ENCODE measurements at regions not wholly inside any gene's neighbourhood (a gene's known extent, or its start where the extent isn't known, plus 50 kb on each side); places are given as distances from the start of the nearest gene placed in this dataset.
"Not testable (repeated sequence)": the region's sequence is repeated elsewhere in the genome, so short reads cannot be mapped to it uniquely, and the experiment has no call there.

DNA sequence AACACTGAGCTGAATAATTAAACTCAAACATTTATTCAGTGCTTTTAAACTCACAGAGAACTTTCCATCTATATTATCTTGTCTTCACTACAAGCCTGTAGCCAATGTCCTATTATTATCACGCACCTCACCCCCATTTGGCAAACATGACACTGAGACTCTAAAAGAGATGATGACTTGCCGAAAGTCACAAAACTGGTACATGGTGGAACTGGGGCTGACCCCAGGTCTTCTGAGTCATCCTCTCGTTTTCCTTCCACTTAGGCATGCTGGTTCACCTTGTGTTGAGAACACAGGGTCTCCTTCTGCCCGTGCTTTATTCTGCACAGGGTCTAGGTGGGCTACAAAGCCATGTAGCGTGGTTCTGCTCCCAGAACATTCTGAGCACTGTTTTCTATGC is 230.0 kb upstream of the MGAT5 start:
- DNase-seq (ENCODE audit: low read depth) = no peak

DNA sequence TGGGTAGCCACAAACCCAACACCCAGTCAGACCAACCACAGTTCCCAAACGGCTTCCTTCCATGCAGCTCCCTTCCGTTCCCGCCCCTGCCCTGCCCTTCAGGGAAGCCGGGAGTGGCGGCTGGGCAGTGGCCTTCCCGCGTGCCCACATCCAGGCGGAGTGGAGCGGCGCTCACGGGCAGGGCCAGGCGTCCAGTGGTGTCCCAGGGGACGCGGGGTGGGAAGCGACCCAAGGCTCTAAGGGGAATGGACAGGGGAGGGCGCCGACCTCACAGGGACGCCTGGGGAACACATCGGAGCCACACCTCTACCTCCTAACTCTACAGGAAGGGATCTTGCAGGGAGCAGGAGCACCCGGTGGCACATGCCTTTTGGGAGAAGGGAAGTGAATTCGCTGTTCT is 225.9 kb upstream of the MGAT5 start:
- no peak for DNase-seq (ENCODE audit: low read depth)

DNA sequence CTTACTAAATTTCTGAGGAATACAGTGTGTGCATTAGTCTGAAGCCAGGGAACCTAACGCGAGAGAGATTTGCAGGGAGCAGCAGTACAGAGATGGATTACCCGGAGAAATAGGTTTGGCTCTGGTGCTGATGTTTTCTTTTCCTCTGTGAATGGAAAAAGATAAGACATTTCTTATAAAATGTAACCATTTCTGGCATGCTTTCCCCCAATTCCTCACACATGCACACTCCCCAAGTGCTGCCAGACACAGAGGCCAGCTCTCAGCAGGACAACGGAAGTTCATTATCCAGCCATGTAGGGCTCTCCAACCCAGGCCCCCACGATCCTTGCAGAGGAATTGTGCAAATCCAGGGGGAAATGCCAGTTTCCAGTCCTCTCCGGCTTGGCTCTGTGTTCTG is 224.5 kb upstream of the MGAT5 start:
- DNase-seq (ENCODE audit: low read depth) = no peak

DNA sequence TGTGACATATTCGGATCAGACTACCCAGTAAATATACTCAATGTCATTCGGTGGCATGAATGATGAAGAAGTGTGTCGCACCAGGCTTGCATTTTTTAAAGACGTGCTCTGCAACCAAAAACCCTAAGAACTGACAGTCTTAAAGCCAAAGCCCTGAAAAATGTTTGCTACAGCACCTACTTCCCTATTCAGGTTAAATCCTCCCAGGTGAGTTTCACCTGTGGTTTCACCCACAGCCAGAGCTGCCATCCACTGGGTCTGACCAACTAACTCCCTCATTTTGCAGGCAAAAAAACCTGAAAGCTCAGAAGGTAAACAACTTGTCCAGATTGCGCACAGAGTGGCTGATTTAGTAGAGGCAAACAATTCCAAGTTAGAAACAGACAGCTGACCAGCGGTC is 222.3 kb upstream of the MGAT5 start:
- DNase-seq (ENCODE audit: low read depth) = no peak

DNA sequence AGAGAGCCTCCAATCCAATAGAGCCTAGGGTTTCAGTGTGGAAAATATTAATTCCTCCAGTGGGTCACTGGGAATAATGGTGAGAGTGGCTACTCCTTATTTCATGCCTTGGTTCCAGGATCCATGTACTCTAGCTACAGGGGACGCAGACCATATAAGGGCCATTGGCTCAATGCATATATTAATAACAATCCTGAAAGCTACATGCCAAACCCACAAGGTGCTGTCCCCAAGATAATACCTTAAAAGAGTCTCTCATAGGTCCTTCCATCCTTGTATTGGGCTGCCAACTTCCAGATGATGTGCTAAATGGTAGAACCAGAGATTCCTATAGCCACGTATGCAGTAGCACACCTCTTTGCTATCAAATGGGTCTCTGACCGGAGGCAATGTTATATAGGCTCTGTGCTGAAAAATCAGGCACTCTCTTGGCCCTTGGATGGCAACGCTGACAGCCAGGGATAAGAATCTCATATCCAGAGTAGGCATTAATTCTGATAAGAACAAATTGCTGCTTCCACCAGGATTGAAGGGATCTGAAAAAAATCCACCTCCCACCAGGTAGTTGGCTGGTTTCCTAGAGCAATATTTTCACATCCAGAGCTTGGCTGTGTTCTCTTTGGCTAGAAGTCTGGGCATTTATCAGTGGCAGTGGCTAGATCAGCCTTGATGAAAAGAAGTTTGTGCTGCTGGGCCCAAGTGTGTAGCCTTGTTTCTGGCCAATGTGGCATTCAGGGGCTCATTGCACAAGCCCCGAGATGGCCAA is 218.1 kb upstream of the MGAT5 start:
- no peak for DNase-seq (ENCODE audit: low read depth)

DNA sequence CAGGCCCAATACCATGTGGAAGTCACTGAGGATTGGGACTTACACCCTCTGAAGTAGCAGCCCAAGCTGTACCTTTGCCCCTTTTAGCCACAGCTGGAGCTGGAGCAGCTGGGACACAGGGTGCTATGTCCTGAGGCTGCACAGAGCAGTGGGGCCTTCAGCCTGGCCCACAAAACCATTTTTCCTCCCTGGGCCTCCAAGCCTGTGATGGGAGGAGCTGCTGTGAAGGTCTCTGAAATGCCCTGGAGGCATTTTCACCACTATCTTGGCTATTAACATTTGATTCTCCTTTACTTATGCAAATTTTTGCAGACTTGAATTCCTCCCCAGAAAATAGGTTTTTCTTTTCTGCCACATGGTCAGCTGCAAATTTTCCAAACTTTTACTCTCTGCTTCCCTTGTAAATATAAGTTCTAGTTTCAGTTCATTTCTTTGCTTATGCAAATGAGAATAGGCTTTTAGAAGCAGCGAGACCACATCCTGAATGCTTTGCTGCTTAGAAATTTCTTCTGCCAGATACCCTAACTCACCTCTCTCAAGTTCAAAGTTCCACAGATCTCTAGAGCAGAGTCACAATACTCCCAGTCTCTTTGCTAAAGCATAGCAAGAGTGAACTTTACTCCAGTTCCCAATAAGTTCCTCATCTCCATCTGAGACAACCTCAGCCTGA is 213.8 kb upstream of the MGAT5 start:
- DNase-seq (ENCODE audit: low read depth) = no peak

DNA sequence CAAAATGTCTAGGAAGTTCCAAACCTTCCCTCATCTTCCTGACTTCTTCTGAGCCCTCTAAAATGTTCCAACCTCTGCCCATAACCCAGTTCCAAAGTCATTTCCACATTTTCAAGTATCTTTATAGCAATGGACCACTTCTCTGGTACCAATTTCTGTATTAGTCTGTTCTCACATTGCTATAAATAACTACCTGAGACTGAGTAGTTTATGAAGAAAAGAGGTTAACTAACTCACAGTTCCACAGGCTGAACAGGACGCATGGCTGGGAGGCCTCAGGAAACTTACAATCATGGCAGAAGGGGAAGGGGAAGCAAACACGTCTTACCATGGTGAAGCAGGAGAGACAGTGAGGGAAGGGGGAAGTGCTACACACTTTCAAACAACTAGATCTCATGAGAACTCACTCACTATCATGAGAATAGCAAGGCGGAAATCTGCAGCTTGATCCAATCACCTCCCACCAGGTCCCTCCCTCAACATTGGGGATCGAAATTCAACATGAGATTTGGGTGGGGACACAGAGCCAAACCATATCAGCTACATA is 213.2 kb upstream of the MGAT5 start:
- DNase-seq (ENCODE audit: low read depth) = not testable (repeated sequence)

DNA sequence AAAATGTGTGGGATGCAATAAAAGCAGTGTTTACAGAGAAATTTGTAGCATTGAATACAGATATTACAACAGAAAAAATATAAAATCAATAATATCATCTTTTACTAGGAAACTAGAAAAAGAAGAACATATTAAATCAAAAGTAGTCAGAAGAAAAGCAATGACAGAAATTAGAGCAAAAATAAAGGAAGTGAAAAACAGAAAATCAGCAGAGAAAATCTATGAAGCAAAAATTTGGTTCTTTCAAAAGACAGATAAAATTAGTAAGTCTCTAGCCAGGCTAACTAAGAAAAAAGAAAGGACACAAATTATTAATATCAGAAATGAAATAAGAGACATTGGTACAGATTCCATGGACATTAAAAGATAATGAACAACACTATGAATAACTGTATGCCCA is 212.0 kb upstream of the MGAT5 start:
- DNase-seq (ENCODE audit: low read depth) = no peak

DNA sequence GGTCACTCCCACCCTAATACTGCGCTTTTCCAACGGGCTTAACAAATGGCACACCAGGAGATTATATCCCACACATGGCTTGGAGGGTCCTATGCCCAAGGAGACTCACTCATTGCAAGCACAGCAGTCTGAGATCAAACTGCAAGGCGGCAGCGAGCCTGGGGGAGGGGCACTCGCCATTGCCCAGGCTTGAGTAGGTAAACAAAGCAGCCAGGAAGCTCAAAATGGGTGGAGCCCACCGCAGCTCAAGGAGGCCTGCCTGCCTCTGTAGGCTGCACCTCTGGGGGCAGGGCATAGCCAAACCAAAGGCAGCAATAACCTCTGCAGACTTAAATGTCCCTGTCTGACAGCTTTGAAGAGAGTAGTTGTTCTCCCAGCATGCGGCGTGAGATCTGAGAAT is 210.8 kb upstream of the MGAT5 start:
- DNase-seq (ENCODE audit: low read depth) = not testable (repeated sequence)

DNA sequence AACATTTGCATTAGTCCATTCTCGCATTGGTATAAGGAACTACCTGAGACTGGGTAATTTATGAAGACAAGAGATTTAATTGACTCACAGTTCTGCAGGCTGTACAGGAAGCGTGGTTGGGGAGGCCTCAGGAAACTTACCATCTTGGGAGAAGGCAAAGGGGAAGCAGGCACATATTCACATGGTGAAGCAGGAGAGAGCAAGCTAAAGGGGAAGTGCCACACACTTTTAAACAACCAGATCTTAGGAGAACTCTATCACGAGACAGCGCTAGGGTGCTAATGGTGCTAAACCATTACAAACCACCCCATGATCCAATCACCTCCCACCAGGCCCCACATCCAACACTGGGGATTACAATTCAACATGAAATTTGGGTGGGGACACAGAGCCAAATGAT is 201.7 kb upstream of the MGAT5 start:
- DNase-seq (ENCODE audit: low read depth) = no peak

DNA sequence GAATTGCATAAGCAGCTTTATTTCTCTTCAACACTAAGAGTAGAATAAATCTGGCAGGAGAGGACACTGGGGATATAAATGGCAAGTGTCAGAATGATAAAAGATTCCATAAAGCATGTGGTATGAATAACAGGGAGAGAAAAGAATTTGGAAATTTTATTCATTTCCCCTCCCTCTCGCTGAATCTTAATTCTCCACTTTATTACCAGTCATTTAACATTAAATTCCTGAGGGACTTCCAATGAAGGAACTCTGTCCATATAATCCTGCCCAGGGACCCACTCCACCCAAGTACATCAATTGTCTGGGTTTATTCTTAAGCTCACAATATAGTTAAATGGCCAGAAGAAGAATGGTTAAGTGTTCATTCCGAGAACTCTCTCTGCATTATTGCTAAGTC is 197.7 kb upstream of the MGAT5 start:
- no peak for DNase-seq (ENCODE audit: low read depth)

DNA sequence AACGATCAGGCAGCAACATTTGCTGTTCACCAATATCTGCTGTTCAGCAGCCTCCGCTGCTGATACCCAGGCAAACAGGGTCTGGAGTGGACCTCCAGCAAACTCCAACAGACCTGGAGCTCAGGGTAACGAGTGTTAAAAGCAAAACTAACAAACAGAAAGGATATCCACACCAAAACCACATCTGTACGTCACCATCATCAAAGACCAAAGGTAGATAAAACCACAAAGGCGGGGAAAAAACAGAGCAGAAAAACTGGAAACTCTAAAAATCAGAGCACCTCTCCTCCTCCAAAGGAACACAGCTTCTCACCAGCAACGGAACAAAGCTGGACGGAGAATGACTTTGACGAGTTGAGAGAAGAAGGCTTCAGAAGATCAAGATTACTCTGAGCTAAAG is 192.8 kb upstream of the MGAT5 start:
- not testable (repeated sequence) for DNase-seq (ENCODE audit: low read depth)

DNA sequence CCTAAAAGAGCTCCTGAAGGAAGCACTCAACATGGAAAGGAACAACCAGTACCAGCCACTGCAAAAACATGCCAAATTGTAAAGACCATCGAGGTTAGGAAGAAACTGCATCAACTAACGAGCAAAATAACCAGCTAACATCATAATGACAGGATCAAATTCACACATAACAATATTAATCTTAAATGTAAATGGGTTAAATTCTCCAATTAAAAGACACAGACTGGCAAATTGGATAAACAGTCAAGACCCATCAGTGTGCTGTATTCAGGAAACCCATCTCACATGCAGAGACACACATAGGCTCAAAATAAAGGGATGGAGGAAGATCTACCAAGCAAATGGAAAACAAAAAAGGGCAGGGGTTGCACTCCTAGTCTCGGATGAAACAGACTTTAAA is 191.6 kb upstream of the MGAT5 start:
- DNase-seq (ENCODE audit: low read depth) = not testable (repeated sequence)

DNA sequence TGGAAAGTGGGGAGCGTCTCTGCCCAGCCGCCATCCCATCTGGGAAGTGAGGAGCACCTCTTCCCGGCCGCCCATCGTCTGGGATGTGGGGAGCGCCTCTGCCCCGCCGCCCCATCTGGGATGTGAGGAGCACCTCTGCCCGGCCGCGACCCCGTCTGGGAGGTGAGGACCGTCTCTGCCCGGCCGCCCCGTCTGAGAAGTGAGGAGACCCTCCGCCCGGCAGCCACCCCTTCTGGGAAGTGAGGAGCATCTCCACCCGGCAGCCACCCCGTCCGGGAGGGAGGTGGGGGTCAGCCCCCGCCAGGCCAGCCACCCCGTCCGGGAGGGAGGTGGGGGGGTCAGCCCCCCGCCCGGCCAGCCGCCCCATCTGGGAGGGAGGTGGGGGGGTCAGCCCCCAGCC is 190.0 kb upstream of the MGAT5 start:
- not testable (repeated sequence) for DNase-seq (ENCODE audit: low read depth)

DNA sequence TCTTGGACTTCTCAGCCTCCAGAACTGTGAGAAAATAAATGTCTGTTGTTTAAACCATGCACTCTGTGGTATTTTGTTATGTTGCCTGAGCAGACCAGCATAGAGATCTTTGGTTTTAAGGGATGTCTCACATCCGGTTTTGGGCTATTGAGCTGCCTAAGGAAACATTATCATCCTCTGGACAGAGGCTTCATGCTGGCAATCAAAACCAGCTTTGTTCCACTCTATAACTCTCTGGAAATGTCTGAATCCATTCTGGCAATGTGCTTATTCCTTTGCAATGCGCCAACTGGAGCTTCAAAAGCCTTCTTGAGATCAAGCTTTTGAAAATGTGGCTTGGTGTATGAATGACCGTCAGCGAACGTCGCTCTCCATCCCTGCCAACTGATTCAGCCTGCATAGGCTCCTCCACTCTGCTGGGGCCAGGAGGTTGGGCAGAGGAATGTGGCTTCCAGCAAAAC is 183.6 kb upstream of the MGAT5 start:
- DNase-seq (ENCODE audit: low read depth) = no peak

DNA sequence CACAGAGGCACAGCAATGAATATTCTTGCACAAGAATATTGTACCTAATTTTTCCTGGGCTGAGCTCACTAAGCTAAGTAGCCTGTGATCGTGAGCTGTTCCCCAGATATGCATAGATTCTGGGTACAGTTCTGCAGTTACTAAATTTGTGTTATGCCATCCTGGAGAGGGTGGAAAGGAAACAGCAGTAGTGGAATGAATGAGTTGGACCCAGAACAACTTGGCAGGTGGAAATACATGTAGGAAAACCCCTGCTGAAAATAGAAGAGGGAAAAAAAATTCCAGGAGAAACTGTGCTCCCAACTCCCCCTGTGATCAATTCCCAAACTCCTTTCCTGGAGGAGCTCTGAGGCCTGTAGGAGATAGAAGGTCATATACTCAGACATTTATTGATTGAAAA is 181.5 kb upstream of the MGAT5 start:
- no peak for DNase-seq (ENCODE audit: low read depth)

DNA sequence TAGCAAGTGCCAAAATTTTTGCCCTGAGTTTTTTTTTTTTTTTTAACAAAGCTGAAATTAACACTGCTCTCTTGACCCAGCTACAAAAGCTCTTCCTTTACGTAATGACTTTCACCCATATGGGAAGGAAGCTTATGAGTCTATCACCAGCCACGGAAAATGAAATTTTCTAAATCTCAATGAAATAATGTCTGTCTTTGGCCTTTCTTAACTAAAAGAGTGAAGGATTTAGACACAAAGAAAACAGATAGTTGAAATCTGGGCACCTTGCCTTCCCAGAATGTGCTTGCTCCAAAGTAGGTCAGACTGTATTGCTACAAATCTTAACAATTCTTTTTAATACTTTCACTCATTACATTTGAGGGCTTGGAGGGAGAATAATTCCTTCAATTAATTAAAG is 180.8 kb upstream of the MGAT5 start:
- DNase-seq (ENCODE audit: low read depth) = no peak

DNA sequence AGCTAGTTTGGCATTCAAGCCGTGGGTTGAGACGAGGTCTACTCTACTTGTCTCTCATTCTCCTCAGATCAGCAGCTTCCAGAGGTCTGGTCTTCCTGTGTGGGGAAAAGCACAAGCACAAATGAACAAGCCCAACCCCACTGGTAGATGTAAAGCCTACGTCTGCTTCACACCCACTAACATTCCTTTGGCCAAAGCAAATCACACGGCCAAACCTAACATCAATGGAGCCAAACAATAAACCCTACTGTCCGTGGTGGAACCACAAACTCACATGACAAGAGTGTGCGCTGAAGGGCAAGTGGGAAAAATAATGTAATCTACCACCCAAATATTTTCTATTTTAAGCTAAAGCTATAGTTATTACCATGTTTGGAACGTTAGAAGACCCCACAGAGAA is 179.3 kb upstream of the MGAT5 start:
- no peak for DNase-seq (ENCODE audit: low read depth)

DNA sequence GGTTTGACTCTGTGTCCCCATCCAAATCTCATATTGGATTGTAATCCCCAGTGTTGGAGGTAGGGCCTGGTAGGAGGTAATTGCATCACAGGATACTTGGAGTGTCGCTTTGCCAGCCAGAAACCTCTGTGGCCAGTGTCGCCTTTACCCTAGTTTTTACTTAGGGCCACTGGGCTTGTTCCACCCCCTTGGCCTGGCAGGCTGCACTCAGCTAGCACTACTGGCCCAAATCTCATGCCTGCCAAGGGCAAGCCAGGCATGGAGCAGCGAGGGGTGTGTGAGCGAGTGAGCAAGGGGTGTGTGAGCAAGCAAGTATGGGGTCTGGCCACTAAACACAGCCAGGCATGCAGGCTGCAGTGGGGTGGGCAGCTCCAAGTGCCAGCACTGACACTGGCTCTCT is 178.7 kb upstream of the MGAT5 start:
- no peak for DNase-seq (ENCODE audit: low read depth)

DNA sequence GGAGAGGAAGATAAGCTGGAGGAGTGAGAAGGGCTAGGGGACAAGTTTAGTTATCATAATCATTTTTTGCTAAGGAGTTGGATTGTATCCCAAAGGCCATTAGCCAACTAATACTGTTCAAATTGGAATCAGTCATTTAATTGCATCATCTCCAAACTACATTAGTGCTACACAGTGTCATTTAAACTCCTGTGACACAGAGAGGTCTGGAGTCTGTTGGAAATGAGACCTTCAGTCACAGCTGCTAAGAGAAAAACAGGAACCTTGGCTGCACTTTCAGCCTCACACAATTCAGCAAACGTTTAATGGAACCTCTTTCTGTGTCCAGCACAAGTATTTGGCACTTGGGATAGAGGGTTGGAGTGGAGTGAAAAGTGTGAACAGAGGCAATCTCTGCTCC is 175.5 kb upstream of the MGAT5 start:
- no peak for DNase-seq (ENCODE audit: low read depth)

DNA sequence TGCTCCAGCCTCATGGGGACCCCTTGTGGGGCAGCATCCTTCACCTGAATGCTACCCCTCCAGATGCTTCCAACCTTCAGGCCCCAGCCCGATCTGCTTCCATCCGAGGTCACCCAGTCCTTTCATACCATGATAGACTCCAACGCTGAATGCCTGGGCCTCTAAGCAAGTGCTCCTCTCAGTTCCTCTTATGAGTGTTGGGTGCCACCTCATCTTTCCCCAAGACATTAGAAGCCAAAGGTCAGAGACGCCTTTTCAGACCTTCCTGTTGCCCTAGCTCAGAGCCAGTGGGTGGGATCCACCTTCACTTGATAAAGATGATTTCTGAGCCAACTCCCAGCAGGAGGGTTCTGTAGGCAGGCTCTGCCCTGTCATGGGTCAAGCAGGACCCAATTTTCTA is 174.5 kb upstream of the MGAT5 start:
- DNase-seq (ENCODE audit: low read depth) = no peak

DNA sequence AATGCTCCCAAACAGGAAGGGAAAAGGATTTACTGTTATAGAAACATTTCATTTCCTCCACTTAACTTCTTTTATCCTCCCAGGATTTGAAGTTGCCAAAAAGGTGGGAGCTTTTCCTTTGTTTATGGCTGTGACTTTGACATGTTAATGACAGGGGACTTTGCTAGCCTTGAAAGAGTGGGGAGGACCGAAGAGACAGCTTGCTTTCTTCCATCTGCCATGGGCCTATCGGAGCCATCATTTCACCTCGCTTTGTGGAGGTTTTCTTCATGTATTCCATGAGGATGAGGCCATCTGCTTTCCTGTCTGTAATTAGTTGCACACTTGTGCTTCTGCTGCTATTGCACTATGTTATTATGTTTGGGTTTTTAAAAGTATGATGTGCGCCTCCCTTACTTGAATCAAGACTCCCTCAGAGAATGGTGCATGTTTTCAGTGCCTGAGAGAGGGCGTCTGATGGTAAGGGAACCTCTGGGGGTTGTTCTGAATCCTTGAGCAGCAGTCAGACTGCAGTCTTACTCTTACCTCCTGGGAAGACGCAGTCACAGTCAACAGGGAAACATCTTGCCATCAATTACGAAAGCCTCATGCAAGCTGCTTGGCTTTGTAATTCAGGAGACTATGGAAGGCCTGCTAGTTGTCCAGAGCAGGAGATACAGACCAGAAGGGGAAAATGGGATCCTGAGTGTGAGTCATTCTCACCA is 173.3 kb upstream of the MGAT5 start:
- peak; percentile 7 for DNase-seq (ENCODE audit: low read depth)
